Nephron (organoid): ENCODE measurements at regions not wholly inside any gene's neighbourhood (a gene's known extent, or its start where the extent isn't known, plus 50 kb on each side); places are given as distances from the start of the nearest gene placed in this dataset.

ENCODE experiments used
- H3K27ac Mint-ChIP-seq, 3 experiments: 2 replicates each; pipeline ENCODE4 v1.8.0; 2020; ENCODE audit warnings: mixed read lengths in 3 of 3, mild to moderate bottlenecking in 2 of 3, moderate library complexity in 1 of 3
- H3K27me3 Mint-ChIP-seq: 2 replicates; pipeline ENCODE4 v1.8.0; 2021; ENCODE audit warnings: low read depth, mild to moderate bottlenecking, moderate library complexity, mixed read lengths
- H3K36me3 Mint-ChIP-seq: 2 replicates; pipeline ENCODE4 v1.8.0; 2020; ENCODE audit warnings: low read depth, mixed read lengths
- H3K4me1 Mint-ChIP-seq: 2 replicates; pipeline ENCODE4 v1.8.0; 2020; ENCODE audit warnings: mixed read lengths
- H3K4me3 Mint-ChIP-seq, 3 experiments: 2 replicates each; pipeline ENCODE4 v1.8.0; 2020; ENCODE audit warnings: mild to moderate bottlenecking in 3 of 3, mixed read lengths in 3 of 3, moderate library complexity in 2 of 3
- H3K9me3 Mint-ChIP-seq: 2 replicates; pipeline ENCODE4 v1.8.0; 2020; ENCODE audit warnings: mixed read lengths
- TF ChIP-seq, protein P1 (sequence below), 3 experiments: fragments of 200-600 bp; sonication (generic); IDR thresholded peaks; one replicate each; pipeline ENCODE4 v1.5.0; 2021; ENCODE audit warnings: antibody characterized with exemption in 3 of 3; ENCODE audit not compliant: unreplicated experiment in 3 of 3

DNA sequence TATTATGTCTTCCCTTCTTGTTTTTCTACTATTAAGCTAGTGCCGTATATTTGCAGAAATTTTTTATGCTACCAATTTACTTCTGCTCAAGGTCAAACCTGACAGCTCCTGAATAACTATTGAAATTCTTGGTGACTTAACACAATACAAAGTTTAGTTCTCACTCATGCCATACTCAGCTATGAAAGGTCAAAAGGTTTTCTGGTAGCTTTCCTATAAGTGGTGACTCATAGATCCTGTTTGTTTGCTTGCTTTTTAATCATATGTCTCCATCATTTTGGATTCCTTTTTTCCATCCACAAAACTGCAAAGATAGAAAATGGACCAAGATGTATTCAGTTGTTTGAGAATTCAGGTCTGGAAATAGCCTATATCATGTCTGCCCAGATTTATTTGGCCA is 855.8 kb upstream of the LRRC4C start:
- H3K9me3 Mint-ChIP-seq: no peaks in the 10 kb centered on the region
- no peaks in the 10 kb centered on the region for H3K27me3 Mint-ChIP-seq
- TF ChIP-seq, protein P1, sequence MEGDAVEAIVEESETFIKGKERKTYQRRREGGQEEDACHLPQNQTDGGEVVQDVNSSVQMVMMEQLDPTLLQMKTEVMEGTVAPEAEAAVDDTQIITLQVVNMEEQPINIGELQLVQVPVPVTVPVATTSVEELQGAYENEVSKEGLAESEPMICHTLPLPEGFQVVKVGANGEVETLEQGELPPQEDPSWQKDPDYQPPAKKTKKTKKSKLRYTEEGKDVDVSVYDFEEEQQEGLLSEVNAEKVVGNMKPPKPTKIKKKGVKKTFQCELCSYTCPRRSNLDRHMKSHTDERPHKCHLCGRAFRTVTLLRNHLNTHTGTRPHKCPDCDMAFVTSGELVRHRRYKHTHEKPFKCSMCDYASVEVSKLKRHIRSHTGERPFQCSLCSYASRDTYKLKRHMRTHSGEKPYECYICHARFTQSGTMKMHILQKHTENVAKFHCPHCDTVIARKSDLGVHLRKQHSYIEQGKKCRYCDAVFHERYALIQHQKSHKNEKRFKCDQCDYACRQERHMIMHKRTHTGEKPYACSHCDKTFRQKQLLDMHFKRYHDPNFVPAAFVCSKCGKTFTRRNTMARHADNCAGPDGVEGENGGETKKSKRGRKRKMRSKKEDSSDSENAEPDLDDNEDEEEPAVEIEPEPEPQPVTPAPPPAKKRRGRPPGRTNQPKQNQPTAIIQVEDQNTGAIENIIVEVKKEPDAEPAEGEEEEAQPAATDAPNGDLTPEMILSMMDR (IDR thresholded peaks at IDR 0.05; ENCODE audit: unreplicated experiment in 3 of 3): no peak
- no peak overlapping the region for H3K4me3 Mint-ChIP-seq
- H3K27ac Mint-ChIP-seq: no peak overlapping the region
- no peaks in the 10 kb centered on the region for H3K36me3 Mint-ChIP-seq
- peaks cover 6% of the 10 kb centered on the region for H3K4me1 Mint-ChIP-seq

DNA sequence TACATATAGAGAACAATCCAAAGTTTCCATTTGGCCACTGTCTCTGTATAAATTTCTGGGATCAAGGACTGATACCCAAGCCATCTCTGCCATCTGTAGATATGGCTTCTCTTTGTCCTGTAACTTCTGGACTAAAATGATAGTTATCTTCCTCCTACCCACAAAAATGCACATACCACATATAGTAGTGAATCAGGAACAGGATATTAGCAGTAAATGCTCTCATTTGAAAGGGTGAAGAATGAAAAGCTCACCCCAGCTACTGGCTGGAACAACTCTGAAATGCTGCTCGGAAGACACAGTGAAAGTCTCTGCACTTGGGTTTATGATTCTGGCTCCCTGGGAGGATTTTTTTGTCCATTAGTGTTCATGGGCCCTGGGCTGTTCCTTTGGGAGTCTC is 856.4 kb upstream of the LRRC4C start:
- peaks cover 10% of the 10 kb centered on the region for H3K4me1 Mint-ChIP-seq
- TF ChIP-seq, protein P1 (IDR thresholded peaks at IDR 0.05; ENCODE audit: unreplicated experiment in 3 of 3): no peak
- no peak overlapping the region for H3K27ac Mint-ChIP-seq
- H3K4me3 Mint-ChIP-seq: no peak overlapping the region
- H3K36me3 Mint-ChIP-seq: no peaks in the 10 kb centered on the region
- no peaks in the 10 kb centered on the region for H3K9me3 Mint-ChIP-seq
- no peaks in the 10 kb centered on the region for H3K27me3 Mint-ChIP-seq

DNA sequence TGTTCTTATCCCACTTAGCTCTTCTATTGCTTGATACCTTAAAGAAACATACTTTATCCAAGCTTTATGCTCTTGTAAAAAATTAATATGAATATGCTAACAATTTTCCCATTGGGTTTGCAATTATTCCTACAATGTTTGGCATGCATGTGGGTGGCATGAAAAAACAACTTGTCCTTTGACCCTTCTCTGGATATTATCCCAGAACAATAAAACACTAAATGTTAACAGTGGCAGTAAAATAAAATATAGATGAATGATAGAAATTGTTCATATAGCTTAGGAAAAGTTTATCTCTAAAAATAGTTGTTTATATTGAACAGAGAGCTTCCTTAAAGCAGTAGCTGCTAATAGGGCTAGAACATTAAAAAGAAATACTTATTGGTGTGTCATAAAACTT is 860.5 kb upstream of the LRRC4C start:
- no peaks in the 10 kb centered on the region for H3K27me3 Mint-ChIP-seq

DNA sequence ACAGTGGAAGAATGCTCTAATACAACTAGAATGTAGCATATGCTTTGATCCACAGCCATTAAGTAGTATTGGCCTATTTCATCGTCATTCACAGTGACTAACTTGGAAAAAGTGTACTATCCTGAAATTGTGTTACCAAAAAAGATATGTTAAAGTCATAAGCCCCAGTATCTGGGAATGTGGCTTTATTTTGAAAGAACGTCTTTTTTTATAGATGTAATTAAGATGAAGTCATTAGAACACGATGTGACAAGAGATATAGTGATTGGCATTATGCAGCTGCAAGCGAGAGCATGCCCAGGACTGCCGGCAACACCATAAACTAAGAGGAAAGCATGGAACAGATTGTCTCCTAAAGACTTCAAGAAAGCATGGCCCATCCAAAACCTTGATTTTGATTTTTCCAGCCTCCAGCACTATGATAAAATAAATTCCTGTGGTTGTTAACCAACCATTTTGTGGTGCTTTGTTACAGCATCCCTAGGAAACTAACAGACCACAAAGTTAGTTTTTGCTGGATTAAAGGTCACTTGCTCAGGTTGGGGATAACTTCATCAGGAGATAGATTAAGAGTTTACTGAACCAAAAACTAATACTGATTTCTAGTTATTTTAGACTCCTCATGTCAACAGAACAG is 870.6 kb upstream of the LRRC4C start:
- Mint-ChIP-seq H3K4me1 (no peaks in the 10 kb centered on the region), H3K27me3 (no peaks in the 10 kb centered on the region), H3K9me3 (peaks cover 6% of the 10 kb centered on the region), H3K4me3 (no peak overlapping the region), H3K36me3 (no peaks in the 10 kb centered on the region), H3K27ac (no peak overlapping the region)
- TF ChIP-seq, protein P1 (IDR thresholded peaks at IDR 0.05; ENCODE audit: unreplicated experiment in 3 of 3): no peak

More for the DNA sequence above, 860.5 kb upstream of the LRRC4C start:
- Mint-ChIP-seq H3K27ac (peak overlapping the region in 1 of 3 experiments; percentile 24), H3K9me3 (peaks cover 2% of the 10 kb centered on the region), H3K4me3 (no peak overlapping the region), H3K36me3 (no peaks in the 10 kb centered on the region), H3K4me1 (peaks cover 10% of the 10 kb centered on the region)
- TF ChIP-seq, protein P1 (IDR thresholded peaks at IDR 0.05; ENCODE audit: unreplicated experiment in 3 of 3): no peak

DNA sequence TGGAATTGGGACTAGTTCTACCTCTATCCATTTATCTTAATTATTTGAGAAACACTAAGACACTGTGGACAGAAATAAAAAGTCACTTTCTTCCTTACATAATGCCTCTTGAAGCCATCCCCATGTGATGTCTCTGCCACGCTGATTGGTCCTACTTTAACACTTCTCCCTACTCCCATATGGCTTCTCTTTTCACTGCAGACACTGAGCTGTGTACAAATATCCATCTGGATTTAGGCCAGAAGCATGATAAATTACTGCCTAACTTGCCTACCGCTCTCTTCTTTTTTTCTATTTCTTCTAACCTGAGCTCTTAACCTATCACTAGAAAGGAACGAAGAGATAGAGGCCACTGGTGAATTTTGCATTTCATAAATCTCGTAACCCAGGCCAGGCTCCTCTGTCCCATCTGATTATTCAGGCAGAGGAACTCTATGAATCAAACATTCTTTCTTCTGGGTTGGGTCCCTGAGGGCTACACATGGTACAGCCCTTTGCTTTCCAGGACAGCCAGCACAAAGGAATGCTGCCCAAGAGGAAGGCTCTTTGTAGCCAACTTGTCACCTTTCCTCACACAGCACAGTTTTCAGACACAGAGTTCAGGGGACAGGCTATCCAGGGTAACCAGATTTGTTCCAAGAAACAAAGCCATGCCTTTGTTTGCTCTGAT is 878.5 kb upstream of the LRRC4C start:
- TF ChIP-seq, protein P1 (IDR thresholded peaks at IDR 0.05; ENCODE audit: unreplicated experiment in 3 of 3): no peak
- no peak overlapping the region for H3K4me3 Mint-ChIP-seq
- peaks cover 6% of the 10 kb centered on the region for H3K9me3 Mint-ChIP-seq
- no peaks in the 10 kb centered on the region for H3K27me3 Mint-ChIP-seq
- H3K36me3 Mint-ChIP-seq: no peaks in the 10 kb centered on the region
- H3K27ac Mint-ChIP-seq: no peak overlapping the region
- H3K4me1 Mint-ChIP-seq: no peaks in the 10 kb centered on the region
